ENCODE measurements at regions not wholly inside any gene's neighbourhood (a gene's known extent, or its start where the extent isn't known, plus 50 kb on each side); places are given as distances from the start of the nearest gene placed in this dataset.

DNA sequence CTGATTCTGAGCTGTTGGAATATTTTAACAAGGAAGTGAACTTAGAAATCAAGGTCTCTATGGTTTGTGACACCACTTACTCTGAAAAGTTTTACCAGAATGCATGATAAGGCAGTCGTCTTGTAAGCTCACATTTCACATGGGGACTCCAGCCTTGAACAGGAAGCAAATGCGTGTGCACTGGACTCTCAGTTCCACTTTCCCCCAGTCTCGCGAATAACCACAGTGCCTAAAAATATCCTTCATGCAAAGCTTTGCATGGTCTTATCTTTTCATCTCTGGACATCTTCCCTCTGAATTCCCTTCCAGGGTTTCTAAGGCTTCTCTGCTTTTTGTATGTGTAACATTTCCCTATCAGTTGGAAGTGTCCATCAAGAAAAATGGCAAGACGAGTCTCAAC is 581.8 kb downstream of the NLGN4X start:
- Histone ChIP-seq H3K4ac (ENCODE audit: low read depth, low read length) (no peak overlapping the region), H3K27me3 (ENCODE audit: control insufficient read depth, insufficient read depth, low read length) (no peaks in the 10 kb centered on the region), H4K8ac (ENCODE audit: low read depth in 2 of 2, low read length in 2 of 2) (no peak overlapping the region), H3K27ac (ENCODE audit: insufficient read depth, low read length) (no peak overlapping the region), H4K91ac (ENCODE audit: insufficient read depth, low read depth, low read length) (no peak overlapping the region), H2BK120ac (ENCODE audit: low read depth, low read length) (no peak overlapping the region), H3K9me1 (ENCODE audit: insufficient read depth, low read length) (no peaks in the 10 kb centered on the region), H3K56ac (ENCODE audit: extremely low read depth, insufficient read depth, low read length) (no peak overlapping the region), H2BK20ac (ENCODE audit: low read depth, low read length) (no peak overlapping the region), H2AFZ (replicated peaks; ENCODE audit: low read length, poor library complexity) (no peak overlapping the region), H3K4me3 (ENCODE audit: insufficient read depth, low read depth, low read length) (no peak overlapping the region), H3K14ac (replicated peaks; ENCODE audit: low read depth, low read length) (no peak overlapping the region), H2AK5ac (ENCODE audit: low read depth, low read length) (no peak overlapping the region), H2BK15ac (ENCODE audit: low read depth, low read length) (no peak overlapping the region), H3K23ac (ENCODE audit: low read depth, low read length) (no peak overlapping the region), H3K9ac (ENCODE audit: low read depth, low read length) (no peak overlapping the region), H3K4me2 (ENCODE audit: low read depth, low read length) (no peak overlapping the region), H4K20me1 (ENCODE audit: insufficient read depth, low read length) (no peaks in the 10 kb centered on the region), H2BK5ac (ENCODE audit: low read depth, low read length, poor library complexity, severe bottlenecking) (no peak overlapping the region), H4K5ac (ENCODE audit: low read depth, low read length) (no peak overlapping the region), H3K36me3 (ENCODE audit: control insufficient read depth, insufficient read depth, low read length) (no peaks in the 10 kb centered on the region), H3K18ac (ENCODE audit: low read depth, low read length) (no peak overlapping the region), H3K4me1 (ENCODE audit: control insufficient read depth, insufficient read depth, low read length) (no peaks in the 10 kb centered on the region), H2AK9ac (replicated peaks; ENCODE audit: low read depth, low read length, poor library complexity) (no peak overlapping the region), H3K9me3 (ENCODE audit: control insufficient read depth, insufficient read depth, low read length) (peaks cover 13% of the 10 kb centered on the region; the same call in 1 of the 2 replicates), H3K79me1 (ENCODE audit: low read depth in 1 of 2, low read length in 2 of 2) (no peaks in the 10 kb centered on the region)
- ATAC-seq (ENCODE audit: low read depth) (no peak), DNase-seq (no peak)
- in situ Hi-C loops (cut with MboI; ENCODE audit: low sequenced_read_pairs) (no loop called here), dilution Hi-C loops (cut with HindIII; ENCODE audit: low sequenced_read_pairs, unreplicated experiment) (no loop called here), intact Hi-C loops (cut with micrococcal nuclease) (no loop called here)
- TF ChIP-seq, protein P1, sequence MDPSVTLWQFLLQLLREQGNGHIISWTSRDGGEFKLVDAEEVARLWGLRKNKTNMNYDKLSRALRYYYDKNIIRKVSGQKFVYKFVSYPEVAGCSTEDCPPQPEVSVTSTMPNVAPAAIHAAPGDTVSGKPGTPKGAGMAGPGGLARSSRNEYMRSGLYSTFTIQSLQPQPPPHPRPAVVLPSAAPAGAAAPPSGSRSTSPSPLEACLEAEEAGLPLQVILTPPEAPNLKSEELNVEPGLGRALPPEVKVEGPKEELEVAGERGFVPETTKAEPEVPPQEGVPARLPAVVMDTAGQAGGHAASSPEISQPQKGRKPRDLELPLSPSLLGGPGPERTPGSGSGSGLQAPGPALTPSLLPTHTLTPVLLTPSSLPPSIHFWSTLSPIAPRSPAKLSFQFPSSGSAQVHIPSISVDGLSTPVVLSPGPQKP (IDR thresholded peaks at IDR 0.05; ENCODE audit: borderline replicate concordance, low read depth, low read length) = no peak
- no peak for TF ChIP-seq MAZ (IDR thresholded peaks at IDR 0.05; ENCODE audit: borderline replicate concordance, low read depth, low read length)
- no peak for TF ChIP-seq CEBPB (IDR thresholded peaks at IDR 0.05; ENCODE audit: low read depth, low read length)
- WGBS, 2 experiments (ENCODE audit: extremely low coverage in 2 of 2, insufficient read length in 1 of 2) = no CpG with 5 or more reads among the region's 5 CpGs
- POLR2A ChIA-PET (ENCODE audit: unreplicated experiment) = no interaction called here
- CTCF ChIA-PET = no interaction called here
- no TSS peak for BruUV-seq (replicated peaks)

Data from IMR-90 (cell line).